HEK293 (cell line): ENCODE measurements at regions not wholly inside any gene's neighbourhood (a gene's known extent, or its start where the extent isn't known, plus 50 kb on each side); places are given as distances from the start of the nearest gene placed in this dataset.

Source experiments
- CTCF ChIA-PET: fragments of 350-600 bp; formaldehyde crosslinking; extraction: SDS; loops from one replicate; lab custom pipeline; 2021; ENCODE audit warnings: antibody characterized with exemption; lab: Yijun Ruan, JAX
- POLR2A ChIA-PET: fragments of 300-600 bp; formaldehyde crosslinking; extraction: SDS; loops from one replicate; lab custom pipeline; 2020; ENCODE audit warnings: antibody characterized with exemption, inconsistent platforms; lab: Yijun Ruan, JAX
- H3K27ac ChIP-seq: fragments of 200-500 bp; sonication (Bioruptor generic); 2 replicates; pipeline ENCODE4 v1.5.1; 2014; ENCODE audit warnings: low read depth, low read length, control low read depth, inconsistent platforms; ENCODE audit errors: extremely low read depth
- H3K36me3 ChIP-seq, 2 experiments: fragments of 200-500 bp in 1 of 2; sonication (Bioruptor generic) in 1 of 2; 1 replicate in 1 of 2; 2 replicates in 1 of 2; pipeline ENCODE4 v1.5.1; 2014 to 2017; ENCODE audit warnings: inconsistent platforms in 2 of 2, low read length in 2 of 2; ENCODE audit not compliant: control insufficient read depth in 2 of 2, insufficient read depth in 1 of 2
- H3K4me1 ChIP-seq: fragments of 200-500 bp; sonication (Bioruptor generic); 2 replicates; pipeline ENCODE4 v1.5.1; 2014; ENCODE audit warnings: mild to moderate bottlenecking, low read length, inconsistent platforms; ENCODE audit not compliant: control insufficient read depth, insufficient read depth
- H3K4me3 ChIP-seq: 2 replicates; pipeline ENCODE4 v1.5.1; 2011; ENCODE audit warnings: low read depth, mild to moderate bottlenecking, control low read depth, low read length, moderate library complexity
- H3K9me3 ChIP-seq: fragments of 200-500 bp; sonication (Bioruptor generic); 2 replicates; pipeline ENCODE4 v1.5.1; 2014; ENCODE audit warnings: low read depth, low read length, inconsistent platforms; ENCODE audit not compliant: control insufficient read depth, insufficient read depth
- FEZF1 ChIP-seq: fragments of 450-650 bp; formaldehyde crosslinking; IDR thresholded peaks from 2 replicates; pipeline ENCODE4 v1.5.1; 2016; ENCODE audit warnings: missing biosample characterization, missing genetic modification characterization
- GLIS1 ChIP-seq: fragments of 450-650 bp; formaldehyde crosslinking; IDR thresholded peaks from 2 replicates; pipeline ENCODE4 v1.5.1; 2016; ENCODE audit warnings: missing biosample characterization, missing genetic modification characterization
- SP7 ChIP-seq: fragments of 450-650 bp; formaldehyde crosslinking; IDR thresholded peaks from 2 replicates; pipeline ENCODE4 v1.5.1; 2016; ENCODE audit warnings: missing biosample characterization, missing genetic modification characterization
- ZBTB1 ChIP-seq: fragments of 450-650 bp; formaldehyde crosslinking; IDR thresholded peaks from 2 replicates; pipeline ENCODE4 v1.5.1; 2016; ENCODE audit warnings: missing biosample characterization, missing genetic modification characterization
- ZBTB17 ChIP-seq: fragments of 450-650 bp; formaldehyde crosslinking; IDR thresholded peaks from 2 replicates; pipeline ENCODE4 v1.5.1; 2016; ENCODE audit warnings: missing biosample characterization, missing genetic modification characterization
- ZBTB21 ChIP-seq: fragments of 450-650 bp; formaldehyde crosslinking; IDR thresholded peaks from 2 replicates; pipeline ENCODE4 v1.5.1; 2017; ENCODE audit warnings: missing biosample characterization, missing genetic modification characterization
- ZEB2 ChIP-seq: fragments of 450-650 bp; formaldehyde crosslinking; IDR thresholded peaks from 2 replicates; pipeline ENCODE4 v1.5.1; 2016; ENCODE audit warnings: missing biosample characterization, missing genetic modification characterization
- ZFP37 ChIP-seq: fragments of 450-650 bp; formaldehyde crosslinking; IDR thresholded peaks from 2 replicates; pipeline ENCODE4 v1.5.1; 2016; ENCODE audit warnings: missing biosample characterization, missing genetic modification characterization
- ZNF10 ChIP-seq: fragments of 450-650 bp; formaldehyde crosslinking; IDR thresholded peaks from 2 replicates; pipeline ENCODE4 v1.5.1; 2017; ENCODE audit warnings: missing biosample characterization, missing genetic modification characterization
- ZNF114 ChIP-seq: fragments of 450-650 bp; formaldehyde crosslinking; IDR thresholded peaks from 2 replicates; pipeline ENCODE4 v1.5.0; 2017; ENCODE audit warnings: missing biosample characterization, missing genetic modification characterization
- ZNF133 ChIP-seq: fragments of 450-650 bp; formaldehyde crosslinking; IDR thresholded peaks from 2 replicates; pipeline ENCODE4 v1.5.1; 2016; ENCODE audit warnings: missing biosample characterization, missing genetic modification characterization
- ZNF157 ChIP-seq: fragments of 450-650 bp; formaldehyde crosslinking; IDR thresholded peaks from 2 replicates; pipeline ENCODE4 v1.5.1; 2016; ENCODE audit warnings: missing biosample characterization, missing genetic modification characterization
- ZNF175 ChIP-seq: fragments of 450-650 bp; formaldehyde crosslinking; IDR thresholded peaks from 2 replicates; pipeline ENCODE4 v1.5.1; 2016; ENCODE audit warnings: missing biosample characterization, missing genetic modification characterization
- ZNF184 ChIP-seq: fragments of 450-650 bp; IDR thresholded peaks from 2 replicates; pipeline ENCODE4 v1.5.1; 2018; ENCODE audit warnings: missing biosample characterization, mild to moderate bottlenecking, missing genetic modification characterization
- ZNF23 ChIP-seq: fragments of 450-650 bp; formaldehyde crosslinking; IDR thresholded peaks from 2 replicates; pipeline ENCODE4 v1.5.1; 2016; ENCODE audit warnings: missing biosample characterization, missing genetic modification characterization, borderline replicate concordance
- ZNF239 ChIP-seq: fragments of 450-650 bp; formaldehyde crosslinking; IDR thresholded peaks from 2 replicates; pipeline ENCODE4 v1.5.1; 2016; ENCODE audit warnings: missing biosample characterization, missing genetic modification characterization
- ZNF24 ChIP-seq: fragments of 450-650 bp; formaldehyde crosslinking; IDR thresholded peaks from 2 replicates; pipeline ENCODE4 v1.5.1; 2016; ENCODE audit warnings: missing biosample characterization, missing genetic modification characterization
- ZNF248 ChIP-seq: fragments of 450-650 bp; formaldehyde crosslinking; IDR thresholded peaks from 2 replicates; pipeline ENCODE4 v1.5.1; 2017; ENCODE audit warnings: missing biosample characterization, missing genetic modification characterization
- ZNF335 ChIP-seq: fragments of 450-650 bp; formaldehyde crosslinking; conservative IDR thresholded peaks from 2 replicates; pipeline ENCODE4 v1.5.1; 2016; ENCODE audit warnings: missing biosample characterization, missing genetic modification characterization
- ZNF366 ChIP-seq: fragments of 450-650 bp; formaldehyde crosslinking; conservative IDR thresholded peaks from 2 replicates; pipeline ENCODE4 v1.5.1; 2016; ENCODE audit warnings: missing biosample characterization, missing genetic modification characterization
- ZNF394 ChIP-seq: fragments of 450-650 bp; formaldehyde crosslinking; IDR thresholded peaks from 2 replicates; pipeline ENCODE4 v1.5.1; 2016; ENCODE audit warnings: missing biosample characterization, missing genetic modification characterization, mild to moderate bottlenecking, moderate library complexity, borderline replicate concordance
- ZNF530 ChIP-seq: fragments of 450-650 bp; formaldehyde crosslinking; IDR thresholded peaks from 2 replicates; pipeline ENCODE4 v1.5.1; 2016; ENCODE audit warnings: low read depth, missing biosample characterization, missing genetic modification characterization
- ZNF544 ChIP-seq: fragments of 450-650 bp; formaldehyde crosslinking; IDR thresholded peaks from 2 replicates; pipeline ENCODE4 v1.5.0; 2017; ENCODE audit warnings: missing biosample characterization, missing genetic modification characterization
- ZNF558 ChIP-seq: fragments of 450-650 bp; formaldehyde crosslinking; IDR thresholded peaks from 2 replicates; pipeline ENCODE4 v1.5.1; 2016; ENCODE audit warnings: missing biosample characterization, missing genetic modification characterization
- ZNF600 ChIP-seq: fragments of 450-650 bp; formaldehyde crosslinking; IDR thresholded peaks from 2 replicates; pipeline ENCODE4 v1.5.1; 2016; ENCODE audit warnings: missing biosample characterization, missing genetic modification characterization
- ZNF629 ChIP-seq: fragments of 450-650 bp; formaldehyde crosslinking; IDR thresholded peaks from 2 replicates; pipeline ENCODE4 v1.5.1; 2017; ENCODE audit warnings: missing biosample characterization, missing genetic modification characterization
- ZNF639 ChIP-seq: fragments of 450-650 bp; formaldehyde crosslinking; IDR thresholded peaks from 2 replicates; pipeline ENCODE4 v1.5.1; 2016; ENCODE audit warnings: missing biosample characterization, missing genetic modification characterization
- ZNF777 ChIP-seq: fragments of 450-650 bp; formaldehyde crosslinking; IDR thresholded peaks from 2 replicates; pipeline ENCODE4 v1.5.1; 2017; ENCODE audit warnings: missing biosample characterization, missing genetic modification characterization, borderline replicate concordance
- TF ChIP-seq, protein P1 (sequence below): fragments of 450-650 bp; formaldehyde crosslinking; IDR thresholded peaks from 2 replicates; pipeline ENCODE4 v1.5.1; 2017; ENCODE audit warnings: missing biosample characterization, missing genetic modification characterization

DNA sequence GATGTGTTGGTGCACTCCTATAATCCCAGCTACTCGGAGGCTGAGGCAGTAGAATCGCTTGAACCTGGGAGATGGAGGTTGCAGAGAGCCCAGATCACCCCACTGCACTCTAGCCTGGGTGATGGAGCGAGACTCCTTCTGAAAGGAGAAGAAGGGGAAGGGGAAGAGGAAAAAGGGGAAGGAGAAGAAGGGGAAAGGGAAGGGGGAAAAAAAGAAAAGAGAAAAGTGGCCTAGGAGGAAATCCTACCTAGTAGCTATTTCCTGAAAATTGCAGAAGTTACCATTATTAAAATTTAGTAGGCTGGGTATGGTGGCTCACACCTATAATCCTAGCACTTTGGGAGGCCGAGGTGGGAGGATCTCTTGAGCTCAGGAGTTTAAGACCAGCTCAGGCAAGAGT lies 67.4 kb downstream of the ARRDC3 start:
- no peak overlapping the region for H3K4me3 ChIP-seq
- no peaks in the 10 kb centered on the region; the same call in 1 of the 2 replicates for H3K4me1 ChIP-seq
- ChIA-PET POLR2A (interaction anchor here (1.4 kb wide), 1 partner anchor 64 kb away, joined by 4 read pairs; no protein-coding TSS in a partner anchor), CTCF (no interaction called here)
- no peaks in the 10 kb centered on the region for H3K9me3 ChIP-seq
- H3K27ac ChIP-seq: no peak overlapping the region
- no peak for TF ChIP-seq ZNF175
- no peak for TF ChIP-seq ZNF544 (tag by site-specific recombination)
- TF ChIP-seq, protein P1, sequence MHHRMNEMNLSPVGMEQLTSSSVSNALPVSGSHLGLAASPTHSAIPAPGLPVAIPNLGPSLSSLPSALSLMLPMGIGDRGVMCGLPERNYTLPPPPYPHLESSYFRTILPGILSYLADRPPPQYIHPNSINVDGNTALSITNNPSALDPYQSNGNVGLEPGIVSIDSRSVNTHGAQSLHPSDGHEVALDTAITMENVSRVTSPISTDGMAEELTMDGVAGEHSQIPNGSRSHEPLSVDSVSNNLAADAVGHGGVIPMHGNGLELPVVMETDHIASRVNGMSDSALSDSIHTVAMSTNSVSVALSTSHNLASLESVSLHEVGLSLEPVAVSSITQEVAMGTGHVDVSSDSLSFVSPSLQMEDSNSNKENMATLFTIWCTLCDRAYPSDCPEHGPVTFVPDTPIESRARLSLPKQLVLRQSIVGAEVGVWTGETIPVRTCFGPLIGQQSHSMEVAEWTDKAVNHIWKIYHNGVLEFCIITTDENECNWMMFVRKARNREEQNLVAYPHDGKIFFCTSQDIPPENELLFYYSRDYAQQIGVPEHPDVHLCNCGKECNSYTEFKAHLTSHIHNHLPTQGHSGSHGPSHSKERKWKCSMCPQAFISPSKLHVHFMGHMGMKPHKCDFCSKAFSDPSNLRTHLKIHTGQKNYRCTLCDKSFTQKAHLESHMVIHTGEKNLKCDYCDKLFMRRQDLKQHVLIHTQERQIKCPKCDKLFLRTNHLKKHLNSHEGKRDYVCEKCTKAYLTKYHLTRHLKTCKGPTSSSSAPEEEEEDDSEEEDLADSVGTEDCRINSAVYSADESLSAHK (tag by site-specific recombination): no peak
- TF ChIP-seq ZNF157 (tag by site-specific recombination): no peak
- TF ChIP-seq ZNF248 (tag by site-specific recombination): no peak
- no peak for TF ChIP-seq ZNF114
- no peak for TF ChIP-seq ZFP37 (tag by site-specific recombination)
- H3K36me3 ChIP-seq: no peaks in the 10 kb centered on the region

- Histone ChIP-seq H3K36me3 (no peaks in the 10 kb centered on the region), H3K27ac (no peak overlapping the region; the same call in 1 of the 2 replicates), H3K9me3 (no peaks in the 10 kb centered on the region), H3K4me3 (no peak overlapping the region), H3K4me1 (no peaks in the 10 kb centered on the region; the same call in 1 of the 2 replicates)
- ChIA-PET CTCF (interaction anchor here (0.6 kb wide), 1 partner anchor 87 kb away, joined by 3 read pairs; no protein-coding TSS in a partner anchor), POLR2A (interaction anchor here (0.8 to 1.4 kb wide), 5 partner anchors 33 to 69 kb away, joined by 3 to 5 read pairs (median 4); no protein-coding TSS in a partner anchor)
- peak; percentile 39; the same call in 1 of the 2 replicates for TF ChIP-seq ZNF629 (tag by site-specific recombination)
- TF ChIP-seq SP7 (tag by site-specific recombination): peak; percentile 76
- TF ChIP-seq ZNF530 (tag by site-specific recombination): no peak
- peak; percentile 70; the same call in 1 of the 2 replicates for TF ChIP-seq ZNF184 (tag by site-specific recombination)
- TF ChIP-seq ZNF24 (tag by site-specific recombination): 0 out of 2 replicates have a peak, but pooled peaks have one; percentile 42
- TF ChIP-seq ZNF366 (tag by site-specific recombination): peak; percentile 61
- TF ChIP-seq ZNF239: no peak
- TF ChIP-seq ZNF23 (tag by site-specific recombination): no peak
- peak; percentile 87 for TF ChIP-seq ZNF600 (tag by site-specific recombination)
- TF ChIP-seq FEZF1: 0 out of 2 replicates have a peak, but pooled peaks have one; percentile 27
- TF ChIP-seq ZNF639 (tag by site-specific recombination): no peak
- peak; percentile 80 for TF ChIP-seq ZEB2 (tag by site-specific recombination)
- peak; percentile 25; the same call in 1 of the 2 replicates for TF ChIP-seq ZNF394 (tag by site-specific recombination)
- TF ChIP-seq ZBTB21: no peak
- TF ChIP-seq ZNF175: no peak
- peak; percentile 48; the same call in 1 of the 2 replicates for TF ChIP-seq ZNF335 (tag by site-specific recombination)
- TF ChIP-seq ZNF777: no peak
- TF ChIP-seq ZBTB17 (tag by site-specific recombination): peak; percentile 69; the same call in 1 of the 2 replicates
- peak; percentile 61 for TF ChIP-seq GLIS1 (tag by site-specific recombination)
- TF ChIP-seq ZNF10 (tag by site-specific recombination): 0 out of 2 replicates have a peak, but pooled peaks have one; percentile 42
- TF ChIP-seq ZNF133 (tag by site-specific recombination): no peak
- TF ChIP-seq ZNF558 (tag by site-specific recombination): 0 out of 2 replicates have a peak, but pooled peaks have one; percentile 28
- TF ChIP-seq ZBTB1 (tag by site-specific recombination): no peak
Measured at GRCh38 chr5:91313757-91314673, 69.1 kb downstream of the ARRDC3 start.
